ENCODE measurements at regions not wholly inside any gene's neighbourhood (a gene's known extent, or its start where the extent isn't known, plus 50 kb on each side); places are given as distances from the start of the nearest gene placed in this dataset.
"Not testable (repeated sequence)": the region's sequence is repeated elsewhere in the genome, so short reads cannot be mapped to it uniquely, and the experiment has no call there.

GRCh38 chr7:131830681-131831080 lies 274.3 kb upstream of the PODXL start:
- H3K36me3 Mint-ChIP-seq (ENCODE audit: low read depth): no peaks in the 10 kb centered on the region
- H3K9me3 Mint-ChIP-seq: no peaks in the 10 kb centered on the region
- intact Hi-C loops (cut with micrococcal nuclease): no loop called here
- H3K27ac Mint-ChIP-seq: no peak overlapping the region
- H3K27me3 Mint-ChIP-seq: peaks cover 19% of the 10 kb centered on the region
- DNase-seq: no peak
- H3K4me1 Mint-ChIP-seq (ENCODE audit: low read depth): no peaks in the 10 kb centered on the region
- ATAC-seq: no peak
- TF ChIP-seq CTCF (IDR thresholded peaks at IDR 0.05): no peak
- ChIA-PET CTCF (no interaction called here), POLR2A (no interaction called here)
- no peak overlapping the region for H3K4me3 Mint-ChIP-seq

- CTCF ChIA-PET: no interaction called here
- no peaks in the 10 kb centered on the region for H3K4me1 Mint-ChIP-seq (ENCODE audit: low read depth)
- no peaks in the 10 kb centered on the region for H3K36me3 Mint-ChIP-seq (ENCODE audit: low read depth)
- no peak for TF ChIP-seq CTCF (IDR thresholded peaks at IDR 0.05)
- ATAC-seq (no peak), DNase-seq (no peak)
- intact Hi-C loops (cut with micrococcal nuclease): no loop called here
- H3K4me3 Mint-ChIP-seq: no peak overlapping the region
- POLR2A ChIA-PET: no interaction called here
- no peak overlapping the region for H3K27ac Mint-ChIP-seq
- H3K9me3 Mint-ChIP-seq: no peaks in the 10 kb centered on the region
- peaks cover 19% of the 10 kb centered on the region for H3K27me3 Mint-ChIP-seq
These were observed 273.6 kb upstream of the PODXL start for GRCh38 chr7:131829947-131830558.

GRCh38 chr7:131827421-131827820 lies 271.0 kb upstream of the PODXL start:
- Mint-ChIP-seq H3K27me3 (peaks cover 16% of the 10 kb centered on the region), H3K4me1 (ENCODE audit: low read depth) (no peaks in the 10 kb centered on the region), H3K4me3 (no peak overlapping the region), H3K36me3 (ENCODE audit: low read depth) (no peaks in the 10 kb centered on the region), H3K9me3 (no peaks in the 10 kb centered on the region), H3K27ac (no peak overlapping the region)
- no peak for TF ChIP-seq CTCF (IDR thresholded peaks at IDR 0.05)
- CTCF ChIA-PET: interaction anchor here (0.6 to 2.0 kb wide), 2 partner anchors 20 to 32 kb away, joined by 3 to 8 read pairs; no protein-coding TSS in a partner anchor
- intact Hi-C loops (cut with micrococcal nuclease): no loop called here
- DNase-seq (no peak), ATAC-seq (no peak)
- POLR2A ChIA-PET: no interaction called here

- H3K9me3 Mint-ChIP-seq: no peaks in the 10 kb centered on the region
- H3K36me3 Mint-ChIP-seq (ENCODE audit: low read depth): no peaks in the 10 kb centered on the region
- H3K27me3 Mint-ChIP-seq: peaks cover 16% of the 10 kb centered on the region
- H3K27ac Mint-ChIP-seq: no peak overlapping the region
- ATAC-seq: no peak
- intact Hi-C loops (cut with micrococcal nuclease): no loop called here
- no peaks in the 10 kb centered on the region for H3K4me1 Mint-ChIP-seq (ENCODE audit: low read depth)
- no peak overlapping the region for H3K4me3 Mint-ChIP-seq
- POLR2A ChIA-PET: no interaction called here
- CTCF ChIA-PET: interaction anchor here (2.0 kb wide), 1 partner anchor 32 kb away, joined by 8 read pairs; no protein-coding TSS in a partner anchor
- no peak for DNase-seq
- TF ChIP-seq CTCF (IDR thresholded peaks at IDR 0.05): no peak
These were observed 270.5 kb upstream of the PODXL start for GRCh38 chr7:131826960-131827359.

- intact Hi-C loops (cut with micrococcal nuclease); POLR2A ChIA-PET; ATAC-seq: not testable (repeated sequence)
These were observed 267.6 kb upstream of the PODXL start for GRCh38 chr7:131823961-131824440.

More at GRCh38 chr7:131823961-131824440, 267.6 kb upstream of the PODXL start:
- H3K4me3 Mint-ChIP-seq; H3K4me1 Mint-ChIP-seq (ENCODE audit: low read depth); DNase-seq; CTCF ChIA-PET; H3K27ac Mint-ChIP-seq; H3K36me3 Mint-ChIP-seq (ENCODE audit: low read depth); H3K27me3 Mint-ChIP-seq; H3K9me3 Mint-ChIP-seq: not testable (repeated sequence)

Data from activated CD8-positive, alpha-beta T cell treated with anti-CD3 and anti-CD28 coated beads for 36 hours (primary cell).